HG02642 (cell line): ENCODE measurements at regions not wholly inside any gene's neighbourhood (a gene's known extent, or its start where the extent isn't known, plus 50 kb on each side); places are given as distances from the start of the nearest gene placed in this dataset.
"Not testable (repeated sequence)": the region's sequence is repeated elsewhere in the genome, so short reads cannot be mapped to it uniquely, and the experiment has no call there.

ENCODE experiments used
- ATAC-seq: cut with Tn5 transposase; IDR thresholded peaks from one replicate; pipeline ENCODE4 v1.9.1; 2021; ENCODE audit warnings: mild to moderate bottlenecking; ENCODE audit not compliant: unreplicated experiment, poor library complexity

DNA sequence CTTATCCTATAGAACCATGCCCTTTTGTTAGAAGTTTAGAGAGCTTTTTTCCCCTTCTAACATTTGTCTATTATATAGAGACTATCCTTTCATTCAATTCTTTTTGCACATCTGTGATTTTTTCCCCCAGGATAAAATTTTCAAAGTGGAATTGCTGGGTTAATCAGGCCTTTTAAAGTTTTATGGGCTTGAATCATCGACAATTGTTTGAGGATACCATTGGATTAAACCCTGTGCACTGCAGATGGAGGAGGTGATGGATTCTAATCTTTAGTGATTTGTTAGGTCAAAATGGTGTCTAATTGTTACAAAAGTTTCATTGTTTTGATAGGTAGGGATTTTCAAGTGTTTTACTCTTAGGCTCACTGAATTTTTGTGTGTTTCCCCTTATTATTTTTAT lies 463.7 kb upstream of the CFAP20DC start:
- no peak for ATAC-seq

DNA sequence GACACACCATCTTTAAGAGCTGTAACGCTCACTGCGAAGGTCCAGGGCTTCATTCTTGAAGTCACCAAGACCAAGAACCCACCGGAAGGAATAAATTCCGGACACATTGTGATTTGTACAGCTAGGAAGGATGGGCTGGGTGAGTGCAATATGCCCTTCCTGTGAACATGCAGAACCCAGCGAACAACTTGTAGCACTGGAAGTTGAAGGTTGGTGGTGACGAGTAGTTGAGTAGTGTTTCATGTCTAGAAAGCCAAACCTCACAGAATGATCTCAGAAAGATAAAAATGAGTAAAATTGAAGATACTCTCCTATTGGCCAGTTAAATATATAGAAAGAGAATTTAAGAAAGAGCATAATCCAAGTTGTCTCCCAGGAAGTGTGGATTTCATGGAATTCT lies 462.2 kb upstream of the CFAP20DC start:
- ATAC-seq: no peak

DNA sequence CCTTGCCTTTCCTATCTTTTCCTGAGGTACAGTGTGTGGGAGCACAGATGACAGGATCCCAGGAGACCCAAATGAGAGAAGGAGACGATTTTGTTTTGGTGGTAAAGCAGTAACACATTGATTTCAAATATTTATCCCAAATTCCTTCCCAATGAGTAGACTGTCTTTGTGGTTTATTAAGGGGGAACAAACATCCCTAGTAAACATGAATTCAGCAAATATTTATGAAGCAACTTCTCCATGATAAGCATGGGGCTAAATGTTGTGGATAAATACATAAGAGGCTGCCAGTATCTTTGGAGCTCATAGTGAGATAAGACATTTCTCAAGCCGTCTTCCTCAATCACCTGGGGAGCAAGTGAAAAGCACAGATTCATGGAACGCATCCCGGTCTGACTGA lies 460.8 kb upstream of the CFAP20DC start:
- ATAC-seq: no peak

DNA sequence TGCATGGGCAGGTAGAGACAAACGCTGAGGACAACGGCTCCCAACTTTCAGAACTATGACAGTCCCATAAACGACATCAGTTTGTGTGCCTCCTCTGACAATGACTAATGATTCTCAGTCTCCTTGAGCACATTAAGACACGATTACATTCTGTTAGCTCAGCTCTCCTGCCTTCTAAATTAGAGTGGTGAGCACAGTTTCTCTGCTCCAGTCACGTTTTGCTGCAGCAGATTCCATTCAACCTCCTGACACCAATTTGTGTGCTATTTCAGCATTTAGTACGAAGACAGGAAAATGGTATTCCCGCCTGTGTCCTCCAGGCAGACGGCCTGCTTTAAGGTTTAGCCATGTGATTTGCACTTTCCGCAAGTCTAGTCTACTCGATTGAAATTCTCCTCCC lies 458.4 kb upstream of the CFAP20DC start:
- no peak for ATAC-seq

DNA sequence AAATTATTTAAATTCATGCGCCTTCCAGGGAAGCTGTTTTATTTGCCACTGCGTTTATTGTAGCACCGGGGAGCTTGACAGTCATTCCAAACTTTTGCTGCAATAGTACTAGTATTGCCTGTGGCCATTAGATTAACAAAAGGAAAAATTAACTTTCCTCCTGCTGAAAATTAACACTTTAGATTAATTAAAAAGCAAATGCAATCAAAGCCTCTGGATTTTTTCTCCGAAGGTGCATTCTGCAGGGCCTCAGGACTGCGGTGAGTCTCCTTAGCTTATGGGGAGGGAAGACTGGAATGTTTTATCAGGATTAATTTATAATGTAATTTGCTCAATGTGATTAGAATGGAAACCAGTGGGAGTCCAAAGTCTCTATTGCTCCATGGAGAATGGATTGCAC lies 456.4 kb upstream of the CFAP20DC start:
- ATAC-seq: no peak

DNA sequence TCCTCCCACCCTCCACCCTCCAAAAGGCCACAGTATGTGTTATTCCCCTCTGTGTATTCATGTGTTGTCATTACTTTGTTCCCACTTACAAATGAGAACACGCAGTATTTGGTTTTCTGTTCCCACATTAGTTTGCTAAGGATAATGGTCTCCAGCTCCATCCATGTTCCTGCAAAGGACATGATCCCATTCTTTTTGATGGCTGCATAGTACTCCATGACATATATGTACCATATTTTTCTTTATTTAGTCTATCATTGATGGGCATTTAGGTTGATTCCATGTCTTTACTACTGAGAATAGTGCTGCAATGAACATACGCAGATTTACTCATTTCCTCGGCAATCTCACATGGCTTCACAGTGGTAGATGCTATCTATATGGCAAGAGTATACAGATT lies 453.6 kb upstream of the CFAP20DC start:
- no peak for ATAC-seq

DNA sequence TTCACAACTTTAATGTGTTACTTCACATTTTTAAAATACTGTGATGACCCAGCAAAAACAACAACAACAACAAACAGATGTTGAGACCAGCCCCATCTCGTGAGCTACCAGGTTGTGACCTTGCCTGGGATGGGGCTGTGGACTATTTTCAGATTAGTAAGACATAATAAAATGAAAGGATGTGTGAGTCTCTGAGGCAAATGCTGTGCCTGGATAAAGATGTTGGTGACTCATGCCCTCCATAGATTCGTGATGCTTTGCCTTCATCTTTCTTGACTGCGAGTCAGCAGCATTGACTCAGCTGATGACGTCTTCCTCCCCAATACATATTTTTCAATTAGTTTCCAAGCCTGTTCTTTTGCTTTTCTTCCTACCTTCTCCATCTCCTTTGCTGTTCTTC lies 453.0 kb upstream of the CFAP20DC start:
- no peak for ATAC-seq

DNA sequence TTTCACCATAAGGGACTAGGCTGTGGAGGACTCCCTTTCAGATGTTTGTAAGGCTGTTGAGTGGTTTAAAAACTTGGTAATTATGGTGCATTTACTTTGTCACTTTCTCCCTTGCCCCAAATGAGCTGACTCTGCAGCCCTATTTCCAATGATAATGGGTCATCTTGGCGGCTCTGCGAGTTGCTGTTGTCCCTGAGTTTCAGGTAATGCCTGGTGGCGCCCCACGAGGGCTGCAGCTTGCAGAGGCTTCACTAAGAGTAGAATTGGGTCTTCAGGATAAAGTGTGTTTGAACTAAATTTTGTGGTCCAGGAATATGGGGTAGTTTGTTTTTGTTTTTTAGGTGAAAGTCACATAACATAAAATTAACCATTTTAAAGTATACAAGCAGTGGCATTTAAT lies 450.1 kb upstream of the CFAP20DC start:
- ATAC-seq: no peak

DNA sequence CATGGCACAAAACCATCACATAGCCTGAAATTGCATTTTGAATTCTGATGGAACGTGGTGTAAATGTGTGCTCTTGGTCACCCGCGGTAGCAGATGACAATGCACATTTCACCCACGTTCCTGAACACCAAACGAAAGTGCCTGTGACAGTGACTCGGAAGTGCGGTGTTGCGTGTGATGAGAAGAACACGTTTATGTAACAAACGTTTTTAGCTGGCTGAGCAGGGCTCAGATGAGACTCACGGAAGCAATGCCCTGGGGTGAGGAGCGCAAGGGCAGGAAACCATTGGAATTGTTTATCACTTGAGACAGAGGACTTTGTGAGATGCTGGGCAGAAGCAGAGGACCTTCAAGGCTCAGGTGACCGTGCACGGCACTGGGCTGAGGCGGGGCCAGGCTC lies 449.2 kb upstream of the CFAP20DC start:
- ATAC-seq: no peak

DNA sequence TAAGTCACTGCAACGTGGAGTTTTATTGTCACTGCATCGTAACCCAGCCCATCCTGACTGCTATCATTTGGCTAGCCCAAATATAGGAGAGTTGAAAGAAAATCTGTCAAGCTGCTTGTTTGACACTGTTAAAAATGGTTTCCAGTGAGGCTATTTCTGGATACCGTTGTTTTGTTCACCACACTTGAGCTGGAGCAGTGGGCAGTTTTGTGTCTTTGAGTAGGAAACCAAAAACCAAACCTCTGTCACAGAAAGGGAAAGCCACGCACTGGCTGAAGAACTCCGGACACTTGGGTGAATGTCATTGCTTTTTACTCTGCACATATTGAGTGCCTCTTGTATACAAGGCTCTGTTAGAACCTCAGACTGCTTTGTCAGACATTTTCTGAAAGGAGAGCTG lies 446.4 kb upstream of the CFAP20DC start:
- ATAC-seq: no peak

DNA sequence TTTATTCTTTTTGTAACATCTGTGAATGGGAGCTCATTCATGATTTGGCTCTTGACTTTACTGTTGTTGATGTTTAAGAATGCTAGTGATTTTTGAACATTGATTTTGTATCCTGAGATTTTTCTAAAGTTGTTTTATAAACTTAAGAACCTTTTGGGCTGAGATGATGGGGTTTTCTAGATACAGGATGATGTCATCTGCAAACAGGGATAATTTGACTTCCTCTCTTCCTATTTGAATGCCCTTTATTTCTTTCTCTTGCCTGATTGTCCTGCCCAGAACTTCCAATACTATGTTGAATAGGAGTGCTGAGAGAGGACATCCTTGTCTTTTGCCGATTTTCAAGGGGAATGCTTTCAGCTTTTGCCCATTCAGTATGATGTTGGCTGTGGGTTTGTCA lies 445.1 kb upstream of the CFAP20DC start:
- ATAC-seq: not testable (repeated sequence)

DNA sequence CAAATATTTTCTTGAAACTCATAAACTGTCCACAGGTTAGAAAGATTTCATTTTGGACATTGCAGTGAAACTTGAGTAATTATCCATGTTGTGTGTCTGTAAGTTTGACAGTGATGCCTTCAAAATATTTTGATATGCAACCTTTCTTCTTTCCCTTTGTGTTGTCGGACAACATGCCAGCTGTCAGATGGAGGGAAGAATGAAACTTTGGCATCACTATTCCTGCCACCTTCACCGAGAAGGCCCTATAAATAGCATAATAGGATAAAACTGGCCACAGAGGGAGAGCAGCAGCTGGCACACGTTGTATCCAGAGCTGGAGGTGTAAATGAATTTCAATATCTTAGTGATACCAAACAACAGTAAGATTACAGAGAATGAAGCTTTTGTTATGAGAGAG lies 436.7 kb upstream of the CFAP20DC start:
- no peak for ATAC-seq

DNA sequence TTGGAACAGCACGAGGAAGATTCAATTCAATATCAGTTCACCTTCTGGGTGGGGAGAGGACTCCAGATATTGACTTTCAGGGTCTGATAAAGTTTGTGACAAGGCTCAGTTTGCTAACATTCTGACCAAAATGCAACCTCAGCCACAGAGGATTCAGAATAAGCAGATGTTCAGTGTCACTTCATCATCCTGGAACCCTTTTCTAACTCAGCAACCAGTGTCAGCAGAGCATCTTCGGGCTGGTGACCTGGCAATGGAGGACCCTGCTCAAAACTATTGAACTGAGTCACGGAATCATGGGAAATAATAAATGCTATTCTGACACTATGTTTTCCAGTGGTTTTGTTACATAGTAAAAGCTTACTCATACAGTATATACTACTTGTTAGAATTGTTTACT lies 433.4 kb upstream of the CFAP20DC start:
- no peak for ATAC-seq

DNA sequence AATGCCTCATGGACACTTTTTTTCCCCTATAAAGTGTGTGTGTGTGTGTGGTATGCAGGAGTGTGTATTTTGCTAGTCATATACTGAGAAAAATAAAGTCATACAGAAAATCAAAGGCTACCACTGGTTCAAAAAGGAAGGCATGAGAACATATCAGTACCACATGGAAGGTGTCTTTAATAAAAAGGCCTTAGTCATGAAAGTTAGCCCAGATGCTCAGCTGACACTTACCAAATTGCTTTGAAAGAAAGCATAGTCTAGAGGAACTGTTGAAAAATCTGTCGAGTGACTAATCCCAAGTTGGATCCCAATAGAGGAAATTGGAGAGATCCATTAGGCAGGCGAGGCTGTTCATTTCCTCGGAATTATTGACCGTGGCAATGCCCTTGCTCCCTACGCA lies 432.9 kb upstream of the CFAP20DC start:
- no peak for ATAC-seq

DNA sequence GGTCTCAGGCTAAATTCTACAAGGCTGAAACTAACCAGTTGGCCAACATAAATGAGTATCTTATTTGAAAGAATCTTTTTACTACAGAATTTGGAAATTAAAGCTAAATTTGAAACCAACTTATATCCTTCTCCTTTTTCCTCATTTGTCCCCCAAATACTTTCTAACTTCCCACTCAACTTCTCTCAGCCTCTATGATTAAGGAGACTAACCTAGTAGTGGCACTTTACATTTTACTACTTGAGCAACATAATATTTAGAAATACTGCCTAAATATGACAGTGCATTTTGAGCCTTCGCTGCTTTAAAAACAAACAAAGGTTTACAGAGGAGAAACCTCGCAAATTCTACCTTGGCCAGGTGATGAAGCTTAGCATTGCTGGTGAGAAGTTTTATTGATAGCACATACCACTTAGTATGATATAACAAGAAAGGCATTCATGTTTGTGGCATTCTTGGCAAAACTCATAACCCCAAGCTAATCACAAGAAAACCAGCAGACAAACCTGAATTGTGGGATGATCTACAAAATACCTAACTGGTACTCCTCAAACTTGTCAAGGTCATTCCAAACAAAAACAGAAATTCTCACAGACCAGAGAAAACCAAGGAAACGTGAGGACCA lies 432.1 kb upstream of the CFAP20DC start:
- no peak for ATAC-seq

DNA sequence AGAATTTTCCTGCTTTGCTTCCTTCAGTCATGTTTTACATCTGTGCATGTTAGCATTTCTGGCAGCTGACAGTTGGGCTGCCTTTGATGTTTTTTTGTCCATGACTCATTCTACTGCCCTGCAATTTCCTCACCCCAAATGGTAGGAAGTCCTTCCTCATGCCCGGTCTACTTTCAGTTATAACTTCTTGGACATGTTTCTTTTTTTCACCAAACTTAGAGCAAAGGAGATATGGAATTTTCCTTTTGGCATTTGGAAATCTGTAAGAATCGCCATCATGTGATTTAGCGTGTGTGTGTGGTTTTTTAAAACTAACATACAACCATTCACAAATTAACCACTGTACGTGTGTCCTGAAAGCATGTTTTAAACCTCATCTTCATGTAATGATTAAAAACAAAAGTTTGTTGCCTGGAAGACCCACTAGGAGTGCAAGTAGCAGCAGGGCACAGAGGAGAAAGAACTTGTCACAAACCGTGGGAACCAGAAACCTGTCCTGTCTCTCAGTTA lies 430.7 kb upstream of the CFAP20DC start:
- no peak for ATAC-seq

DNA sequence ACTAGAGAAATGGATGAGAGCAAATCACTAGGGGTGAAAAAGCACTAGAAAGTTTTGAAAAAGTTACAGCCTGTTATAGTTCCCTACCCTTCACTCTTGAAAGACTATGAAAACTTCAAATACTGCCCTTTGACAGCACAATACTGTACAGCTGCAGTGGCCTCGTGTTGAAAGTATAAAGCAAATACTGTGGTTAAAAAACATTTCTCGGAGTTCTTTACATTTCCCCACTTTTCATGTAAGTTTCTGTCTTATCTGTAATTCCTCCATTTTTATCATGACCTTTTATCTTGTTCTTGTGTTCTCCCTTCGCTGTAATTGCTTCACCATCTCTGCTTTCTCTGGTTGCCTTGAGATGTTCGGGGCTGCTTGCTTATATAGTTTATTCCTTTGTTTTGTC lies 423.8 kb upstream of the CFAP20DC start:
- ATAC-seq: no peak

DNA sequence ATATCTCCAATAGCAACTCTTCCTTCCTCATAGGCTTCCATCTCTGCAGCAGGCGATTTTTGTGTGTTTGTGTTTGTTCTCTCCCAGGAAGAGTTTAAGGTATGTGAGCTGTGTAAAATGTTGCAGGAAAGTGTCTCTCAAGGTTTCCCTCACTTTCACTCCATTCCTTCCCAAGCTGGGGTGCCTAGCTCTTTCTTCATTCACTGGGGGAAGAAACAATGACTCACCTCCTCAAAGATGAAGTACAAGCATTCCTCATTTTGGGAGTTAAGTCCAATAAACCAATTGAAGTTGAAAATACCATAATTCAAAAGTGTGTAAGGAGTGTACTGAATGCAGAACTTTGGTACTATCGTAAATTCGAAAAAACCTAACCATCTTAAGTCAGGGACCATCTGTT lies 422.7 kb upstream of the CFAP20DC start:
- ATAC-seq: no peak

DNA sequence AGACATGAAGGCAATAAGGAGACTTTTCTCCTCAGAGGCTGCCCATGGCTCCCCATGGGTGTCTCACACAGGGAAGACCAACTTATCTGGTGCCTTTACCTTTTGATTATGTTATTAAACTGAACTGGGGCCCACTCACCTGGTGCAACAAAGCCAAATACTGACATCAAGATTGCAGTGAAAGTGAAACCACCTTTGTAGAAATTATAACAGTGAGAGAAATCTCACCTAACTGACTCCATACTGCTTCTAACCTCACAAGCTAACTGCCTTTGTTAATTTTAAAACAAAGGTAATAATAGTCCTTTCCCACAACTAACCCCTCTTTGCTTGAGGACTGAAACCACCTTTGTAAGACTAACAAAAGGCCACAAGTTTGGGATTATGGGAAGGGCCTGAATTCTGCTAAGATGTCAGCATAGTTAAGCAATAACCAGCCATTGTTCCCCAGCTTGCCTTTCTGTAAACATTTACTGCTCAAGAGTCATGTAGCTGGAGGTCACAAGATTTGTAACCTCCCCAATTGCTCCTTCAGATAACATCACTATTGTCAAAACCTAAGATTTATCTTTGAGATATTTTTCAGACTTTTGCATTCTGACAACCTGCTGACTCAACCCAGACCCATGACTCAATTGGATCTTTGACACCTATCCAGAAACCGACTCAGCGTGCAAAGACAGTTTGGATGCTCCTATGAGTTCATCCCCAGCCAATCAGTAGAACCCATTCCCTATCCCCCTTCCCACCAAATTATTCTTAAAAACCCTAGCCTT lies 420.3 kb upstream of the CFAP20DC start:
- ATAC-seq: no peak

DNA sequence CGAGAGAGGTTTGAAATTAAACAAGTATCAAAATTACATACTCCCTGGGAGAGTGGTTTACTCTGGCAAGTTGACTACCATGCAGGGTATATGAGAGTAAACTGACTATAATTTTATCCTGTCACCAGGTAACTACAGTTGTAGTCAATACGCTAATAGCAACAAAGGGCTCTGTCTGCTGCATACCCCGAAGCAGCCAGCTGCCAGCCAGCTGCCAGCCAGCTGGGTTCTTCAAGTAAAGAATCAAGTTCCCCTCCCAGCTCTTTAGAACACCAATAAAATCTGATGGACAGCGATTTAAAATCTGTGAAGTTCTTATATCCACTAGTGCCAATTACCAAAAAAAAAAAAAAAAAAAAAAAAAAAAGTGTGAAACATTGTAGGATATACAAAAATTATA lies 417.7 kb upstream of the CFAP20DC start:
- no peak for ATAC-seq

DNA sequence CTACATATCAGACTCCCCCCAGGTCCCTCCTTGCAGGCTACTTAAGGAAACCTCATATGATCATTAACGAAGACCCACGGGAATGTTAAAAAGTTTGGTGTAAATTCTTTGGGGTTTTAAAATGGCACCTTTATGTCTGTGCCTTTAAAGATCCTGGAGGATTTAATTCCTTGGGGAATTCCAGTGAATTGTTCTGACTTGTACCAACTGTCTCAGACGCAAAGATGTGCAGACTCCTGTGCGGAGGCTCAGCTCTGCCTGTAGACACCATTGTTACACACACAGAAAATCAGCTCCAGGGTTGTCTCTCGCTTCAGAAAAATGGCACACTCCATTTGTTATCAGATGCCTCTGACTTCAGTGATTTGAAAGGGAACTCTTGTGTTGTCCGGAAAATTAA lies 414.4 kb upstream of the CFAP20DC start:
- ATAC-seq: no peak

DNA sequence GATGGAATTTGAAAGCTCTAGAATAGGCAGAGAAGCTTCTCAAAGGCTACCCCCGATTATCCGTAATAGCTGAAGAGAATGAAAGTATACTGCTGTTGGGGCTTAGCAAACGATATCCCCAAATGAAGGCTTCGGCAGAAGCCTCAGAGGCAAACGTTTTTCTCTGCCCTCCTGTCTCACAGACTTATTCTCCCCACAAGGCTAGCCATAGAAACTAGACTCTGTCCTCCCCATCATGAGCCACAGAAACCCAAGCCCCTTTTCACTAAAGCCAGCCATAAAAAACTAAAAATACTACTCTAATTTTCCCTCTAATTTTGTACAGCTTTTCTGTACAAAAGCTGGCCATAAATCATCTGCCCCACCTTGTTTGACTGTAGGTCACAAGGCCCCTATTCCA lies 413.4 kb upstream of the CFAP20DC start:
- no peak for ATAC-seq
